Gastroesophageal sphincter (tissue), 3 donors: ENCODE measurements at regions not wholly inside any gene's neighbourhood (a gene's known extent, or its start where the extent isn't known, plus 50 kb on each side); places are given as distances from the start of the nearest gene placed in this dataset.

Experiments
- EP300 ChIP-seq: sonication (generic); formaldehyde crosslinking; IDR thresholded peaks from one replicate; pipeline ENCODE4 v1.6.1; 2017; ENCODE audit warnings: antibody characterized with exemption, mild to moderate bottlenecking
- TF ChIP-seq, protein P1 (sequence below), 4 experiments: fragments of 200-600 bp in 2 of 4; fragments of 450-650 bp in 2 of 4; sonication (generic) in 1 of 4; IDR thresholded peaks; one replicate each; pipeline ENCODE4 v1.5.1; 2017 to 2019; ENCODE audit warnings: antibody characterized with exemption in 4 of 4, mild to moderate bottlenecking in 2 of 4, moderate library complexity in 2 of 4

DNA sequence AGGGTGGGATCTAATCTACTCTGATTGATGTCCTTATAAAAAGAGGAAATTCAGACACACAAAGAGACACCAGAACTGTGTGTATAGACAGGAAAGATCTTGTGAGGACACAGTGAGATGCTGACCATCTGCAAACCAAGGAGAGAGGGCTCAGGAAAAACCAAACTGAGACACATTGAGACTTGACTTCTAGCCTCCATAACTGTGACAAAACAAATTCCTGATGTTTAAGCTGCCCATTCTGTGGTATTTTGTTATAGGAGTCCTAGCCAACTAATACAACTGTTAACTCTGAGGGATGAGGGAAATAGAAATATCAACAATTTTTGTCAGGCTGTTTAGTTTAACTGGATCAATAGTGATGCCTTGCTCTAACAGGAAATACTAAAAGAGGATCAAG is 93.4 kb upstream of the COL3A1 start:
- TF ChIP-seq, protein P1, sequence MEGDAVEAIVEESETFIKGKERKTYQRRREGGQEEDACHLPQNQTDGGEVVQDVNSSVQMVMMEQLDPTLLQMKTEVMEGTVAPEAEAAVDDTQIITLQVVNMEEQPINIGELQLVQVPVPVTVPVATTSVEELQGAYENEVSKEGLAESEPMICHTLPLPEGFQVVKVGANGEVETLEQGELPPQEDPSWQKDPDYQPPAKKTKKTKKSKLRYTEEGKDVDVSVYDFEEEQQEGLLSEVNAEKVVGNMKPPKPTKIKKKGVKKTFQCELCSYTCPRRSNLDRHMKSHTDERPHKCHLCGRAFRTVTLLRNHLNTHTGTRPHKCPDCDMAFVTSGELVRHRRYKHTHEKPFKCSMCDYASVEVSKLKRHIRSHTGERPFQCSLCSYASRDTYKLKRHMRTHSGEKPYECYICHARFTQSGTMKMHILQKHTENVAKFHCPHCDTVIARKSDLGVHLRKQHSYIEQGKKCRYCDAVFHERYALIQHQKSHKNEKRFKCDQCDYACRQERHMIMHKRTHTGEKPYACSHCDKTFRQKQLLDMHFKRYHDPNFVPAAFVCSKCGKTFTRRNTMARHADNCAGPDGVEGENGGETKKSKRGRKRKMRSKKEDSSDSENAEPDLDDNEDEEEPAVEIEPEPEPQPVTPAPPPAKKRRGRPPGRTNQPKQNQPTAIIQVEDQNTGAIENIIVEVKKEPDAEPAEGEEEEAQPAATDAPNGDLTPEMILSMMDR (IDR thresholded peaks at IDR 0.05), result no peak
- TF ChIP-seq EP300, result no peak
